GM21381 (cell line): ENCODE measurements at regions not wholly inside any gene's neighbourhood (a gene's known extent, or its start where the extent isn't known, plus 50 kb on each side); places are given as distances from the start of the nearest gene placed in this dataset.
"Not testable (repeated sequence)": the region's sequence is repeated elsewhere in the genome, so short reads cannot be mapped to it uniquely, and the experiment has no call there.

Source experiments
- ATAC-seq: cut with Tn5 transposase; IDR thresholded peaks from one replicate; pipeline ENCODE4 v1.9.1; 2021; ENCODE audit warnings: mild to moderate bottlenecking, moderate library complexity; ENCODE audit not compliant: unreplicated experiment

GRCh38 chr11:92465410-92465809 lies 240.8 kb downstream of the FAT3 start:
- ATAC-seq: not testable (repeated sequence)

GRCh38 chr11:92473736-92474135 lies 249.1 kb downstream of the FAT3 start:
- no peak for ATAC-seq

GRCh38 chr11:92475316-92475715 lies 250.7 kb downstream of the FAT3 start:
- no peak for ATAC-seq

- ATAC-seq: no peak
Measured at GRCh38 chr11:92475819-92476218, 251.2 kb downstream of the FAT3 start.

- no peak for ATAC-seq
Measured at GRCh38 chr11:92477686-92478085, 253.1 kb downstream of the FAT3 start.

GRCh38 chr11:92480499-92480898 lies 255.9 kb downstream of the FAT3 start:
- no peak for ATAC-seq

GRCh38 chr11:92482492-92483060 lies 258.0 kb downstream of the FAT3 start:
- ATAC-seq: no peak

GRCh38 chr11:92484570-92484969 lies 260.0 kb downstream of the FAT3 start:
- no peak for ATAC-seq

GRCh38 chr11:92489826-92490399 lies 265.3 kb downstream of the FAT3 start:
- ATAC-seq: no peak

GRCh38 chr11:92492372-92492771 lies 267.8 kb downstream of the FAT3 start:
- no peak for ATAC-seq

GRCh38 chr11:92495107-92495793 lies 270.6 kb downstream of the FAT3 start:
- no peak for ATAC-seq

GRCh38 chr11:92500453-92500852 lies 275.8 kb downstream of the FAT3 start:
- ATAC-seq: no peak

GRCh38 chr11:92501066-92501739 lies 276.6 kb downstream of the FAT3 start:
- ATAC-seq: no peak

GRCh38 chr11:92504004-92504403 lies 279.4 kb downstream of the FAT3 start:
- ATAC-seq: no peak

GRCh38 chr11:92504534-92504933 lies 279.9 kb downstream of the FAT3 start:
- ATAC-seq: no peak

GRCh38 chr11:92505689-92506088 lies 281.1 kb downstream of the FAT3 start:
- ATAC-seq: no peak

- ATAC-seq: no peak
Measured at GRCh38 chr11:92506809-92507336, 282.3 kb downstream of the FAT3 start.

GRCh38 chr11:92510591-92510990 lies 286.0 kb downstream of the FAT3 start:
- no peak for ATAC-seq

GRCh38 chr11:92511522-92512203 lies 287.0 kb downstream of the FAT3 start:
- no peak for ATAC-seq

- ATAC-seq: no peak
Measured at GRCh38 chr11:92512204-92512569, 287.6 kb downstream of the FAT3 start.

- ATAC-seq: no peak
Measured at GRCh38 chr11:92523611-92524010, 299.0 kb downstream of the FAT3 start.
